ENCODE measurements at regions not wholly inside any gene's neighbourhood (a gene's known extent, or its start where the extent isn't known, plus 50 kb on each side); places are given as distances from the start of the nearest gene placed in this dataset.

DNA sequence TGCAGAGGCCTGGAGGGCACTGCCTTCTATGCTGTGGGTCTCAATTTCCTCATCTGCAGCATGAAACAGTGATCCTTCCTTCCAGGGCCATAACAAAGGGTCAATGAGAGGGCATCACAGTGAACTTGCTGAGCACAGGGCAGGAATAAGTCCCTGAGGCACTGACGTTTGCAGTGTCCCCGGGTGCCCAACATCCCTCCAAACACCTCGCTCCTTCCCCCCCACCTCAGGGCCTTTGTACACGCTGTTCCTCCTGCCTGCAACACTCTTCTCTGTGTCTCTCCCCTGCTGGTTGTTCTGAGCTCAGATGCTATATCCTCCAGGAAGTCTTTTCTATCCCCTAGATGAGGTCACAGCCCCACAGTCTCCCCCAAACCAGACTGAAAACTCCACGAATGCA is 59.7 kb upstream of the TCF20 start:
- no peak for DNase-seq

DNA sequence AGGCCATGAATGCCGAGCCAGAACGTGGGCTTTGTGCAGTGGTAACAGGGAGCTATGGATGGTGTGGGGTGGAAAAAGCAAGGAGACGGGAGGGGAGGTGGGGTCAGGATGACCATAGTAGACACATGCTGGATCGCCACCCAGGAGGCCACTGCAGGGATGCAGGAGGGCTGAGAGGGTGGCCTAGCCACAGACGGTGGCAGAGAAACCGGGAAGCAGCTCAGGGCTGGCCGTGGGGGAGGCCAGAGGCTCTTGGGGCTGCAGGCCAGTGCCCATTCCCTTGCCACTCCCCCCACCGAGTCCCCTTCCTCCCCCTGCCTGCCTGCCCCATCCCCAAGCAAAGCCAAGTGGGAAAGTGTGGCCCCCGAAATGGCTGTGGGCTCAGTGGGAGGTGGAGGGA is 59.1 kb upstream of the TCF20 start:
- DNase-seq = no peak

DNA sequence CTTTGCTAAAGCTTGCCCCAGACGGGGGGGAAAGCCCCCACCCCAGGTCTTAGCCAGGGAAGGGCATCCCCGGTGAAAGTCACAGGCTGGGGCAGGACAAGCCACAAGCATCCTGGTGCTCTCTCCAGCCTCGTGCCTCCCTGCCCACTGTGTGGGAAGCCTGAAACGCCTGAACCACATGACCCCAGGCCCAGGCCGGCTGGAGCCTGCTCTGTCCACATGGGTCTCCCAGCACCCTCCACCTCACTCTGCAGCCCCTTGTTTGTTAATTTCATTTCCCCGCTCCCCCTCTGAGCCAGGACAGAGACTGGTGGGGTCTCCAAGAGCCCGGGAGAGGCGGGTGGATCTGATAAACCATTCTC is 58.3 kb upstream of the TCF20 start:
- no peak for DNase-seq

DNA sequence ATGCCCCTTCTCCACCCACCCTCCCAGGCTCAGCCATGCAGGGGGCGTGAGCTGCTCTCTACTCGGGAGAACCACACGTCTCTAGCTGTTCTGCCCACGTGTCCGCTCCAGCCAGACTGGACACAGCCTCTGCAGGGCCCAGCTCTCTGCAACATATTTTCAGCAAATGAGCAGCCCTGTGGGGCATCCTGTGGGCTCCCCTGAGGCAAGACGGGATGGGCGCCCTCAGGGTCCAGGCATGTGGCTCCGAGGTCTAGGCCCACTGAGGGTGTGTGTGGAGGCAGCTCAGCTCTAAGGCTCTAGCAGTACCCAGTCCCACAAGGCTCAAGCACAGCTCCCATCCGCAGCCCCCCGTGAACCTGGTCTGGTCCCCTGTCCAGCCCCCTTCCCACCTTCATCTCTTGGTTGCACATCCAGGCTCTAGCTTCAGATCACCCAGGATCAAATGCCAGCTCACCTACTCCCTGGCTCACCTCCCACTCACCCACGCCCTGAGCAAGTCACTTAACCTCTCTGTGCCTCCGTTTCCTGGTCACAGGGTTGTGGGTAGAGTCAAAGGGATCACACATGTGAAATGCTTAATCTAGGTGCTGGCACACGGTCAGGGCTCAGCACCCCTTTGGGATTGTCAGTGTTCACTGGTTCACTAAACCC is 57.8 kb upstream of the TCF20 start:
- DNase-seq = no peak

DNA sequence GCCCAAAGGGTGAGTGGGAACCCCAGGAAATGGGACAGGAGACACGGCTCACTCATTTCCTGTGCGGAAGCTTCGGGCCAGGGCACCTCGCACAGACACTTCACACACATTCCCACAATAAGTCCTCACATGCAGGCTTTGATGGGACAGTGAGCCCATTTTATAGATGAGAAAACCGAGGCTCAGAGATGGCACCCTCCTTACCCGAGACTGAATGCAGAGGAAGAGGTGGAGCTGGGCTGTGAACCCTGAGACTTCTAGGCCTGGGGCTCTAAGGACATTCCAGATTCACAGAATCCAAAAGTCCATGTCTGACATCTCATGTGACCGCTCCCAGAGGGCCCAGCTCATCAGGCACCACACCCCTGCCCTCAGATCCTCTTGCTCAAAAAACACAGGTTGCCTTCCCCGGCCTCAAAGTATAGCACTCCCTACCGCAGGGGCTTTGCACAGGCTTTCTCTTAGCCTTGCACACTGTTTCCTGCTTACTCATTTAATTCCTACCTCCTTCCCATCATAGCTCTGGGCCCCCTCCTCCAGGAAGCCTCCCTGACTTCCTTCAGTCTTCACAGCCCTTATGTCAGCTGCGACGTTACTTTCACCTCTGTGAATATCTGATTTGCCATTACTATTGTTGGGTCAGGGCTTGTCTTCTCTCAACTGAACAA is 57.1 kb upstream of the TCF20 start:
- DNase-seq = no peak

DNA sequence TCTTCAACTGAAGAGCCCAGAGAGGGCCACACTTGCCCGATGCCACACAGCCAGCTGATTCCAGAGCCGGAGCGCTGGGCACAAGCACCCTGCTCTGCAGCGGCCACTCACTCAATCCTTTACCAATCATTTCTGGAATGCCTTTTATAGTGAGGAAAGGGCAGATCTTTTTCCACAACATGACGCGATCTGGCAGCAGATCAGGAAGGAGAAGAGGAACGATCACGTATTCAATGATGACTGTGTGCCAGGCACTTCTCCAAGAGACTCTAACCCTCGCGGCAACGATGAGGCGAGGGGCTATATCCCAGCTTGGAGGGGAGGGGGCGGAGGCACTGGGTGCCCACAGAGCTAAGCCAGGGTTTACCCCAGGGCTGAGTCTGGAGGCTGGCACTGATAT is 56.3 kb upstream of the TCF20 start:
- no peak for DNase-seq

DNA sequence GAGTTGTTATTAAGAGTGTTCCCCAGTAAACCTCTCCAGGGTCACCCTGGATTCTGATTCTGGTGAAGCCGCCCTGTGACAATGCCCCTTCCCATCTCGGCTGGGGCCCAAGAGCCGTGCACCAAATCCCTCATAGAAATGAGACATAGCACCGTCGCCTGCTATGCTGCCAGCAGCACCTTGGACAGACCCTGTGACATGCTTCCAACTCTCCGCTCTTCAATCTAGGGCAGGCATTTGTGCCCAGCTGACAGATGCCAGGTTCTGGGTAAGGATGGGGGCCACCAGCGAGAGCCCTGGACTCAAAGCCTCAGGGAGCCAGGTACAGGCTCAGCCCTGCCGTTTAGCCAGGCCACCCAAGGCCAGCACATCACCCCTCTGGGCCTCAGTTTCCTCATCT is 55.8 kb upstream of the TCF20 start:
- DNase-seq = no peak

DNA sequence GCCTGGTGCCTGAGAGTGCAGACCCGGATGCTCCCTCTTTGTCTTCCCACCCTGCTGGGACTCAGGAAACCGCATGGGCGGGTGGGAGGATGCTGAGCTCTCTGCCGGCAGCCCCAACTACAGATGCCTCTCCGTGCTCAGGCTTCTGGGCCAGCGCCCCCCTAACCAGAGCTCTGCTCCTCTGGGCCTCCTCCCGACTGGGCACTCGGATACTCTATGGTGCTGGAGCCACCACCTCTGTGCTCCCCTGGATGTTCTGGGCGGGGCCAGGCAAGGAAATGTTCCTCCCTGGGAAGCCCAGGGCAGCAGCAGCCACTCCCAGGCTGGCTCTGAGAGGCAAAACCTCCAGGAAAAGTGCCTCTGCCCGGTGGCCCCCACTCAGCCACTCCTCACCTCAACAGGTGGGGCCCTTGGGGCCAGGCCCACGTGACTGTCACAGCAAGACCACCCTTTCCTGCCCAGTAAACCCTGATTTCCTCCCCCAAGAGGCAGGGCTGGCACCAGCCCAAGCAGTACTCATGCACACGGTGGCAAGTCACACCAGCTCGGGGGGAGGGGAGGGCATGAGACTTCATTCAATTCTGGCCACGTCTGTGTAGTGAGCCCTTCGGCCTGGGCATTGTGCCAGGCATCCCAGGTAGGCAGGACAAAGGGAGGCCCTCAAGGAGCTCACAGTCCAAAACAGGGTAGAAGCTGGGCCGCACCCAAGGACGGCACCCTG is 54.7 kb upstream of the TCF20 start:
- DNase-seq = no peak

DNA sequence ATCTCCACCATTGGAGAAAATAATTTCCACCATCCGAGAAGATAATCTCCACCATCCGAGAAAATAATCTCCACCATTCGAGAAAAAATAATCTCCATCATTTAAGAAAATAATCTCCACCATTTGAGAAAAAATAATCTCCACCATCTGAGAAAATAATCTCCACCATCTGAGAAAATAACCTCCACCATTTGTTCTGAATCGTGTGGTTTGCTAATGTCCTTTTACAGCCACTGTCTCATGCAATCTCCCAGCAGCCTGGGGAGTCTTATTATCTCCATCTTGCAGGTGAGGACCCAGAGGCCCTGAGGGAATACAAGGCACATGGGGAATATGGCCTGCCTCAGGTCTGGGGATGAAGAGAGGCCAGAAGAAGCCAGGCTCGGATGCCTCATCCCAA is 54.1 kb upstream of the TCF20 start:
- no peak for DNase-seq

DNA sequence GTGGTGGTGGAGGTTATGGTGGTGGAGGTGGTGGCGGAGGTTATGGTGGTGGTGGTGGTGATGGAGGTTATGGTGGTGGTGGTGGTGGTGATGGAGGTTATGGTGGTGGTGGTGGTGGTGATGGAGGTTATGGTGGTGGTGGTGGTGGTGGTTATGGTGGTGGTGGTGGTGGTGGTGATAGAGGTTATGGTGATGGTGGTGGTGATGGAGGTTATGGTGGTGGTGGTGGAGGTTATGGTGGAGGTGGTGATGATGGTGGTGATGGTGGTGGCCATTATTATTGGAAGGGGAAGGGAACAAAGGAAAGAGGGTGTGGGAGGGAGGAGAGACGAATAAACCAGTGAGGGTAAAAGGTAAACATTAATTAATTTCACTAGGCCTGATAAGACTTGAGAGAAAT is 53.5 kb upstream of the TCF20 start:
- no peak for DNase-seq

DNA sequence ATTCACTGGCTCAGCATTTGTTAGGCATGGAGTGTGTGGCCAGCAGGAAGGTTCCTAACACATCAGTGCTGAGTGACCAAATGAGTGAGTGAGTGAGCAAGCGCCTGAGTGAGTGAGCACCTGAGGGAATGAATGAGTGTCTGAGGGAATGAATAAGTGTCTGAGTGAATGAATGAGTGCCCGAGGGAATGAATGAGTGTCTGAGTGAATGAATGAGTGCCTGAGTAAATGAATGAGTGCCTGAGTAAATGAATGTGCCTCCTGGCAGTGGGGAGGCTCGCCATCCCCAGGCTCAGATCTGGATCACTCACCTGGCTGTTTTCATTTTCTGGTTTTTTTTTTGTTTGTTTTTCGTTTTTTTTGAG is 52.1 kb upstream of the TCF20 start:
- no peak for DNase-seq

DNA sequence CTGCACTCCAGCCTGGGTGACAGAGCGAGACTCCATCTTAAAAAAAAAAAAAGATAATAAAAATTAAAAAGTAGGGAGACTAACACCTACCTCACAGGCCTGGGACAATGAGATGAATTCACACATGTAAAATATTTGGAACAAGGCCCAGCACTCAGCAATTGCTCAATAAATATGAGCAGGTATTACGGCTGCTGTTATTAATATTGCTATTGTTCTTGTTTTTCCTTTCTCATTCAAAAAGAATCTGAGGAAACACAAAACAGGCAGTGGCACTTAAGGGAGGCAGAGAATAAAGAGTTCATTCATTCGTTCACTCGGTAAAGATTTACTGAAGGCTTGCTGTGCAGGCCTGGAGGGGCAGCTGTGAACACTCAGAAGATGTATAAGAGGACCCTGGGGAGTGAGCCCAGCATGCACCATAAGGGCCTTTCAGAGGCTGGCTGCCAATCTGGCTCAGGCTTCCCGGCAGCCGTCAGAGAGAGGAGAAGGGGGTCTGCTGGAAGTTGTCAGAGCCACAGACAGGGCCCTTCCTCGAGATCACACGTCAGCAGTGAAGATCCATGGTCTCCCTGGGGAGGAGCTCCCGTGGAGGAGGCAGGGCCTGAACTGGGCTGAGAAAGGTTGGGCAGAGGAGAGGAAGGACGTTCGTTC is 51.6 kb upstream of the TCF20 start:
- DNase-seq = peak in 1 of 2 donors; percentile 64

DNA sequence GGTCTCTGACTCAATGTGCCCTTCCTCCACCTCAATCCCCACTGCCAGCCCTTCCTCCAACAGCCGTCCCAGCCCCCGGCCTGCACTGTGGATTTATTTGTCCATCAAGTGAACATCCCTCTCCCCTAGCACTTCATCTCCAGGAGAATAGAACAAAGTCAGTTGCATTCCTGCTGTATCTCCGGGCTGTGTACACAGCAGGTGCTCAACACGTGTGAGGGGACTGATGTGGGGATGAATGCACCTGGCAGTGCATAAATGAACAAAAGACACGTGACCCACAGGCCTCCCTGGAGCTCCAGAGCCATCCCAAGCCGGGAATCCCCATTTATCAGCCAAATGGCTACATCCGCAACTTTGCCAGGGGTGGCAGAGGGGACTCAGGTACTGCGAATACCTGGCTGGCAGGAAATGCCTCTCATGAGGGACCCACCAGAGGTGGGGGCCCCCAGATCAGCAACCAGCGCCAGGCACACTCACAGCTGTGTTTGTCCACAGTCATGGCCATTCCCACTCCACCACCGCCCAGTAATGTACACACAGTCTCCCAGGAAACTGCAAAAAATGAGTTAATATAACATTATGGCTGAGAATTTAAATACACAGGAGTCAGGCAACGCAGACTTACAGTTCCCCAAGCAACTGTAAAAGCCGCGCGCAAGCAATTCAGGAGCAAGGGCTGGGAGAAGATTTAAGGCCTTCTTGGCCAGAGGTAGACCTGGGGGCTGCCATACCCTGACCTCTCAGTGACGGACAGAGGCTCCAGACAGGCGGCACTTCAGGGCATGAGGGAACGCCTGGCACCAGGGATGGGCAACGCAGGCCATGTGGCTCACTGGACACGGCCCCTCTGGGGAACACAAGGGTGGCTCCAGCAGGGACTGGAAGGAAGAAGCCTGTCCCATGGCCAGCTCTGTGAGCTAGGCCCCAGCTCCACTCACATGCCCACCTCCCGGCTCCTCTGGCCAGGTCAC is 50.3 kb upstream of the TCF20 start:
- DNase-seq = no peak
